ENCODE measurements at regions not wholly inside any gene's neighbourhood (a gene's known extent, or its start where the extent isn't known, plus 50 kb on each side); places are given as distances from the start of the nearest gene placed in this dataset.

GRCh38 chr4:13084210-13084609, 399.9 kb downstream of the RAB28 start:
- Histone ChIP-seq H3K27me3 (ENCODE audit: control insufficient read depth in 2 of 2, insufficient read depth in 2 of 2, low read length in 2 of 2) (no peaks in the 10 kb centered on the region), H3K79me2 (ENCODE audit: insufficient read depth, low read length) (no peaks in the 10 kb centered on the region), H3K27ac (ENCODE audit: low read depth in 1 of 2, low read length in 2 of 2) (no peak overlapping the region), H3K36me3 (replicated peaks in 1 of 2; ENCODE audit: control insufficient read depth in 1 of 2, insufficient read depth in 2 of 2, low read length in 2 of 2) (no peaks in the 10 kb centered on the region), H4K20me1 (ENCODE audit: insufficient read depth, low read length) (no peaks in the 10 kb centered on the region), H3K4me2 (replicated peaks; ENCODE audit: extremely low read depth, low read length, poor library complexity, severe bottlenecking) (no peak overlapping the region), H3K4me1 (ENCODE audit: control insufficient read depth in 1 of 2, insufficient read depth in 2 of 2, low read length in 2 of 2) (no peaks in the 10 kb centered on the region), H3K9me3 (replicated peaks in 1 of 2; ENCODE audit: control insufficient read depth in 1 of 2, insufficient read depth in 1 of 2, low read length in 2 of 2) (peaks cover 12 to 19% of the 10 kb centered on the region in 2 donors), H2AFZ (ENCODE audit: insufficient read depth, low read depth, low read length, poor library complexity, severe bottlenecking) (no peak overlapping the region), H3K4me3 (replicated peaks in 1 of 3; ENCODE audit: low read depth in 2 of 3, low read length in 3 of 3) (no peak overlapping the region), H3K9ac (ENCODE audit: insufficient read depth, low read length, poor library complexity, severe bottlenecking) (no peak overlapping the region)
- H3K27ac Mint-ChIP-seq = no peak overlapping the region
- DNase-seq = no peak
- H3K36me3 Mint-ChIP-seq = no peaks in the 10 kb centered on the region
- intact Hi-C loops (cut with micrococcal nuclease) = no loop called here
- TF ChIP-seq CTCF (IDR thresholded peaks at IDR 0.05) = no peak
- H3K4me1 Mint-ChIP-seq = no peaks in the 10 kb centered on the region
- no peaks in the 10 kb centered on the region for H3K27me3 Mint-ChIP-seq (ENCODE audit: low read depth in 3 of 3)
- peaks cover 8 to 25% (median 12%) of the 10 kb centered on the region in 7 donors for H3K9me3 Mint-ChIP-seq
- 71% methylated on average over 2 of the region's 2 CpGs for WGBS (ENCODE audit: insufficient coverage)
- no peak overlapping the region for H3K4me3 Mint-ChIP-seq

GRCh38 chr4:13081830-13082229, 402.3 kb downstream of the RAB28 start:
- Mint-ChIP-seq H3K27ac (no peak overlapping the region), H3K9me3 (peaks cover 8 to 25% (median 12%) of the 10 kb centered on the region in 7 donors), H3K4me1 (no peaks in the 10 kb centered on the region), H3K36me3 (no peaks in the 10 kb centered on the region), H3K4me3 (no peak overlapping the region), H3K27me3 (ENCODE audit: low read depth in 3 of 3) (no peaks in the 10 kb centered on the region)
- DNase-seq = no peak
- H3K79me2 ChIP-seq (ENCODE audit: insufficient read depth, low read length) = no peaks in the 10 kb centered on the region
- no peak overlapping the region for H2AFZ ChIP-seq (ENCODE audit: insufficient read depth, low read depth, low read length, poor library complexity, severe bottlenecking)
- no peak for TF ChIP-seq CTCF (IDR thresholded peaks at IDR 0.05)
- no peaks in the 10 kb centered on the region for H3K4me1 ChIP-seq (ENCODE audit: control insufficient read depth in 1 of 2, insufficient read depth in 2 of 2, low read length in 2 of 2)
- no peak overlapping the region for H3K9ac ChIP-seq (ENCODE audit: insufficient read depth, low read length, poor library complexity, severe bottlenecking)
- intact Hi-C loops (cut with micrococcal nuclease) = no loop called here
- no peaks in the 10 kb centered on the region for H3K27me3 ChIP-seq (ENCODE audit: control insufficient read depth in 2 of 2, insufficient read depth in 2 of 2, low read length in 2 of 2)
- H3K4me2 ChIP-seq (replicated peaks; ENCODE audit: extremely low read depth, low read length, poor library complexity, severe bottlenecking) = no peak overlapping the region
- peaks cover 14 to 19% of the 10 kb centered on the region in 2 donors for H3K9me3 ChIP-seq (replicated peaks in 1 of 2; ENCODE audit: control insufficient read depth in 1 of 2, insufficient read depth in 1 of 2, low read length in 2 of 2)
- H3K36me3 ChIP-seq (replicated peaks in 1 of 2; ENCODE audit: control insufficient read depth in 1 of 2, insufficient read depth in 2 of 2, low read length in 2 of 2) = no peaks in the 10 kb centered on the region
- H4K20me1 ChIP-seq (ENCODE audit: insufficient read depth, low read length) = no peaks in the 10 kb centered on the region
- H3K4me3 ChIP-seq (replicated peaks in 1 of 3; ENCODE audit: low read depth in 2 of 3, low read length in 3 of 3) = no peak overlapping the region
- no peak overlapping the region for H3K27ac ChIP-seq (ENCODE audit: low read depth in 1 of 2, low read length in 2 of 2)
